SK-N-SH (cell line): ENCODE measurements at regions not wholly inside any gene's neighbourhood (a gene's known extent, or its start where the extent isn't known, plus 50 kb on each side); places are given as distances from the start of the nearest gene placed in this dataset.

Experiments used
- CTCF ChIA-PET: fragments of 300-600, 350-600 bp; formaldehyde crosslinking; extraction: SDS; loops from one replicate; lab custom pipeline; 2021; lab: Yijun Ruan, JAX
- POLR2A ChIA-PET: fragments of 350-600 bp; sonication (Branson Sonifier 250); formaldehyde crosslinking; extraction: SDS; loops from one replicate; lab custom pipeline; 2020; ENCODE audit warnings: antibody characterized with exemption, inconsistent platforms; lab: Yijun Ruan, JAX
- DNase-seq: peaks from one replicate; pipeline ENCODE4 v3.0.0; 2012
- H2AFZ ChIP-seq: fragments of 200-600 bp; sonication (generic); 2 replicates; pipeline ENCODE4 v1.8.1; 2016; ENCODE audit warnings: antibody characterized with exemption, mild to moderate bottlenecking, low read depth
- H3F3A ChIP-seq: fragments of 200-600 bp; sonication (generic); replicated peaks from 2 replicates; pipeline ENCODE3; 2016; ENCODE audit warnings: antibody characterized with exemption, mild to moderate bottlenecking; ENCODE audit not compliant: insufficient read depth
- H3K27ac ChIP-seq, 2 experiments: fragments of 200-500 bp in 1 of 2; fragments of 200-600 bp in 1 of 2; sonication (Bioruptor generic) in 1 of 2; sonication (generic), shearing (Covaris generic) in 1 of 2; 2 replicates each; pipeline versions ENCODE4 v1.5.1 to v1.6.1; 2014 to 2016; ENCODE audit warnings: low read depth in 2 of 2, inconsistent platforms in 1 of 2, low read length in 1 of 2, mild to moderate bottlenecking in 1 of 2, mixed read lengths in 1 of 2
- H3K27me3 ChIP-seq: fragments of 200-600 bp; sonication (generic), shearing (Covaris generic); 2 replicates; pipeline ENCODE4 v1.6.1; 2016; ENCODE audit warnings: mixed run types; ENCODE audit not compliant: insufficient read depth
- H3K36me3 ChIP-seq, 2 experiments: fragments of 200-500 bp in 1 of 2; fragments of 200-600 bp in 1 of 2; sonication (Bioruptor generic) in 1 of 2; sonication (generic) in 1 of 2; replicated peaks in 1 of 2; 2 replicates each; pipeline versions ENCODE3 to v1.5.1; 2014 to 2016; ENCODE audit warnings: low read length in 1 of 2, mild to moderate bottlenecking in 1 of 2; ENCODE audit not compliant: insufficient read depth in 2 of 2, control insufficient read depth in 1 of 2
- H3K4me1 ChIP-seq, 2 experiments: fragments of 200-500 bp in 1 of 2; fragments of 200-600 bp in 1 of 2; sonication (Bioruptor generic) in 1 of 2; sonication (generic), shearing (Covaris generic) in 1 of 2; 2 replicates each; pipeline versions ENCODE4 v1.5.1 to v1.6.1; 2014 to 2016; ENCODE audit warnings: low read depth in 1 of 2, low read length in 1 of 2, mixed run types in 1 of 2; ENCODE audit not compliant: insufficient read depth in 2 of 2, control insufficient read depth in 1 of 2
- H3K4me2 ChIP-seq: fragments of 200-600 bp; sonication (generic), shearing (Covaris generic); 2 replicates; pipeline ENCODE4 v1.6.1; 2017; ENCODE audit warnings: mixed run types
- H3K4me3 ChIP-seq, 2 experiments: fragments of 200-500 bp in 1 of 2; fragments of 200-600 bp in 1 of 2; sonication (Bioruptor generic) in 1 of 2; sonication (generic), shearing (Covaris generic) in 1 of 2; 2 replicates each; pipeline versions ENCODE4 v1.5.1 to v1.8.1; 2014 to 2016; ENCODE audit warnings: low read depth in 2 of 2, inconsistent platforms in 1 of 2, low read length in 1 of 2, mild to moderate bottlenecking in 1 of 2, mixed read lengths in 1 of 2, moderate library complexity in 1 of 2
- H3K79me2 ChIP-seq: fragments of 200-600 bp; sonication (generic); 2 replicates; pipeline ENCODE4 v1.8.1; 2017; ENCODE audit warnings: mild to moderate bottlenecking; ENCODE audit not compliant: insufficient read depth
- H3K9ac ChIP-seq: fragments of 200-600 bp; sonication (generic); 2 replicates; pipeline ENCODE4 v1.6.1; 2017; ENCODE audit warnings: mixed run types
- H3K9me2 ChIP-seq: fragments of 200-600 bp; sonication (generic); 2 replicates; pipeline ENCODE4 v1.6.1; 2017; ENCODE audit warnings: mixed run types
- H3K9me3 ChIP-seq: fragments of 200-600 bp; sonication (generic); 2 replicates; pipeline ENCODE4 v1.6.1; 2017; ENCODE audit warnings: mixed run types, mild to moderate bottlenecking, moderate library complexity
- H4K20me1 ChIP-seq: fragments of 200-600 bp; sonication (generic); 2 replicates; pipeline ENCODE4 v1.6.1; 2017; ENCODE audit warnings: mild to moderate bottlenecking, mixed run types; ENCODE audit not compliant: insufficient read depth
- ELF1 ChIP-seq: IDR thresholded peaks from 2 replicates; pipeline ENCODE4 v1.4.0; 2012
- EP300 ChIP-seq, 2 experiments: IDR thresholded peaks; 2 replicates each; pipeline versions ENCODE4 v1.4.0 to v1.6.1; 2012; ENCODE audit warnings: borderline replicate concordance in 1 of 2, low read depth in 1 of 2, low read length in 1 of 2
- FOXJ3 ChIP-seq: sonication (generic); formaldehyde crosslinking; IDR thresholded peaks from 2 replicates; pipeline ENCODE4 v1.5.1; 2020; ENCODE audit warnings: mild to moderate bottlenecking, missing genetic modification reagents
- FOXM1 ChIP-seq: IDR thresholded peaks from 2 replicates; pipeline ENCODE4 v1.4.0; 2012; ENCODE audit warnings: low read depth, mild to moderate bottlenecking
- GABPA ChIP-seq: IDR thresholded peaks from 2 replicates; pipeline ENCODE4 v1.4.0; 2012; ENCODE audit warnings: low read depth, mild to moderate bottlenecking
- GATA2 ChIP-seq: sonication (generic); formaldehyde crosslinking; IDR thresholded peaks from 2 replicates; pipeline ENCODE4 v1.5.0; 2020; ENCODE audit warnings: mild to moderate bottlenecking, missing genetic modification reagents
- JUND ChIP-seq: IDR thresholded peaks from 2 replicates; pipeline ENCODE4 v1.4.0; 2012
- MEF2A ChIP-seq: IDR thresholded peaks from 2 replicates; pipeline ENCODE4 v1.4.0; 2012; ENCODE audit warnings: low read depth, borderline replicate concordance
- MXI1 ChIP-seq: IDR thresholded peaks from 2 replicates; pipeline ENCODE4 v1.6.1; 2012; ENCODE audit warnings: mild to moderate bottlenecking, low read depth, low read length, improper control_type of control experiment
- RCOR1 ChIP-seq: fragments of 150-350 bp; IDR thresholded peaks from 2 replicates; pipeline ENCODE4 v1.6.1; 2017; ENCODE audit warnings: antibody characterized with exemption, low read length
- RFX5 ChIP-seq: IDR thresholded peaks from 2 replicates; pipeline ENCODE4 v1.6.1; 2012; ENCODE audit warnings: mild to moderate bottlenecking, improper control_type of control experiment, low read length
- RXRA ChIP-seq: IDR thresholded peaks from 2 replicates; pipeline ENCODE4 v1.4.0; 2012; ENCODE audit warnings: low read depth, mild to moderate bottlenecking, borderline replicate concordance
- SIN3A ChIP-seq: IDR thresholded peaks from 2 replicates; pipeline ENCODE4 v1.6.1; 2012; ENCODE audit warnings: low read depth, mild to moderate bottlenecking, low read length, moderate library complexity, borderline replicate concordance
- SMC3 ChIP-seq: IDR thresholded peaks from 2 replicates; pipeline ENCODE4 v1.6.1; 2012; ENCODE audit warnings: low read depth, low read length, improper control_type of control experiment
- TAF1 ChIP-seq: IDR thresholded peaks from 2 replicates; pipeline ENCODE4 v1.6.1; 2012; ENCODE audit warnings: low read depth, mild to moderate bottlenecking, low read length, moderate library complexity, borderline replicate concordance
- TCF12 ChIP-seq: IDR thresholded peaks from 2 replicates; pipeline ENCODE4 v1.4.0; 2012
- TEAD4 ChIP-seq: IDR thresholded peaks from 2 replicates; pipeline ENCODE4 v1.4.0; 2012; ENCODE audit warnings: mild to moderate bottlenecking, borderline replicate concordance; ENCODE audit not compliant: insufficient read depth
- YY1 ChIP-seq: IDR thresholded peaks from 2 replicates; pipeline ENCODE4 v1.4.0; 2012; ENCODE audit warnings: low read depth, mild to moderate bottlenecking
- WGBS: methylation state at CpG from one replicate; pipeline ENCODE4 v1.1.6; 2017; ENCODE audit warnings: low lambda C conversion rate; 5-methylcytosine and 5-hydroxymethylcytosine counted together
- TF ChIP-seq, protein P1 (sequence below): IDR thresholded peaks from 2 replicates; pipeline ENCODE4; 2012
- TF ChIP-seq, protein P2 (sequence below): IDR thresholded peaks from 2 replicates; pipeline ENCODE4 v1.4.0; 2012; ENCODE audit warnings: low read depth, borderline replicate concordance
- TF ChIP-seq, protein P3 (sequence below): IDR thresholded peaks from 2 replicates; pipeline ENCODE4 v1.4.0; 2012; ENCODE audit warnings: low read depth

DNA sequence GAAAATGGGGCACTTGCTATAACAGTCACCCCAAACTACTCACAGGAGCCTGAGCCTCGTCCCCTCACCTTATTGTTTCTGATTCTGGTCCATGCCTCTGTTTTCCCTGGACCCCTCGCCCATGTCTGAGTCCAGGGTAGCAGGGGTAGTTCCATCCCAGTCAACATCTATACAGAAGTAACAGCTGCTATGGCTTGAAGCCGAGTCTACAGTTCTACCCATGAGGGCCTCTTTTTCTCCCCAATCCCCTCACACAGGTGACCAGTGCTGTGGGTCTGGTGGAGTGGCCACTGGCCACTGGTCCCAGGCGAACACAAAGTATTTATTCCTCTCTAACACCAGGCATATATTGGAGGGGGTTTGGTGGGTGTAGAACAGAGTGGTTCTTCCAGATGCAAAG, 116.4 kb downstream of the ZNF280B start:
- Histone ChIP-seq H3K36me3 (no peaks in the 10 kb centered on the region), H3K4me3 (no peak overlapping the region), H3K4me2 (no peak overlapping the region), H3K9ac (no peak overlapping the region), H3K27me3 (peaks cover 5% of the 10 kb centered on the region; the same call in 1 of the 2 replicates), H3K79me2 (no peaks in the 10 kb centered on the region), H3K9me3 (peaks cover 6% of the 10 kb centered on the region; the same call in 1 of the 2 replicates), H3K4me1 (no peaks in the 10 kb centered on the region; a peak in 1 of 4 replicates), H2AFZ (no peak overlapping the region)
- 0% methylated on average over 4 of the region's 4 CpGs for WGBS
- DNase-seq, result no peak
- ChIA-PET CTCF (interaction anchor here (0.8 to 1.4 kb wide), 2 partner anchors 31 to 35 kb away, joined by 3 to 4 read pairs; no protein-coding TSS in a partner anchor), POLR2A (no interaction called here)
- TF ChIP-seq RXRA (no peak), RFX5 (no peak), TEAD4 (no peak), MEF2A (no peak), MXI1 (no peak), SMC3 (no peak), TCF12 (no peak)
- TF ChIP-seq, protein P1, sequence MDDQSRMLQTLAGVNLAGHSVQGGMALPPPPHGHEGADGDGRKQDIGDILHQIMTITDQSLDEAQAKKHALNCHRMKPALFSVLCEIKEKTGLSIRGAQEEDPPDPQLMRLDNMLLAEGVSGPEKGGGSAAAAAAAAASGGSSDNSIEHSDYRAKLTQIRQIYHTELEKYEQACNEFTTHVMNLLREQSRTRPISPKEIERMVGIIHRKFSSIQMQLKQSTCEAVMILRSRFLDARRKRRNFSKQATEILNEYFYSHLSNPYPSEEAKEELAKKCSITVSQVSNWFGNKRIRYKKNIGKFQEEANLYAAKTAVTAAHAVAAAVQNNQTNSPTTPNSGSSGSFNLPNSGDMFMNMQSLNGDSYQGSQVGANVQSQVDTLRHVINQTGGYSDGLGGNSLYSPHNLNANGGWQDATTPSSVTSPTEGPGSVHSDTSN, result no peak
- TF ChIP-seq, all 33 proteins: peak for 0
- Histone ChIP-seq H4K20me1 (no peaks in the 10 kb centered on the region), H3F3A (no peaks in the 10 kb centered on the region), H3K27ac (no peak overlapping the region), H3K9me2 (no peaks in the 10 kb centered on the region)

DNA sequence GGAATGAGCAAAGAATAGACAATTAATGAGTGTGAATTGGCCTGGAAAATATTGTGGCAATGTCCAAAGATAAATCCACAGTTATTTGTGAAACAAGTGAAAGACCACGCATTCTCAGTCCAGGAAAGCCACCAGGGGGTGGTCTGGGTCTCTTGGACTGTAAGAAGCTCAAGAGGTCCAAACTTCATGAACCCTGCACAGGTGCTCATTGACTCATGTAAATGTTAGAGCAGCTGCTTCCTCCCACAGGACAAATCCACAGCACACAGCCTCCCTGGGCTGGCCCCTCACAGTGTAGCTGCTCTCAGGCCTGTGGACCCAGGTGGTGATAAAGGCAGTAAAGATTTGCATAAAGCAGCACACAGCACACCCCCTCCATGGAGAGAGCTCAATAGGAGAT, 114.0 kb downstream of the ZNF280B start:
- Histone ChIP-seq H3K36me3 (no peaks in the 10 kb centered on the region), H3K4me3 (no peak overlapping the region), H3K27ac (no peak overlapping the region), H4K20me1 (no peaks in the 10 kb centered on the region), H3K27me3 (no peaks in the 10 kb centered on the region), H3K9me3 (peaks cover 6% of the 10 kb centered on the region; the same call in 1 of the 2 replicates), H3K79me2 (no peaks in the 10 kb centered on the region), H3K4me2 (no peak overlapping the region), H3K9ac (no peak overlapping the region), H3K9me2 (no peaks in the 10 kb centered on the region), H3K4me1 (peaks cover 0 to 4% of the 10 kb centered on the region in 2 experiments; a peak in 1 of 4 replicates), H2AFZ (no peak overlapping the region), H3F3A (no peaks in the 10 kb centered on the region)
- 8% methylated on average over 1 of the region's 1 CpG for WGBS
- TF ChIP-seq MXI1 (no peak), SMC3 (no peak), GATA2 (no peak), RFX5 (no peak), ELF1 (no peak), FOXJ3 (CRISPR knock-in tag) (no peak), YY1 (no peak), EP300 (IDR thresholded peaks at IDR 0.05; ENCODE audit: borderline replicate concordance in 1 of 2, low read depth in 1 of 2, low read length in 1 of 2) (no peak), RCOR1 (no peak), SIN3A (no peak), JUND (no peak), TAF1 (no peak), GABPA (no peak), FOXM1 (no peak)
- TF ChIP-seq, protein P2, sequence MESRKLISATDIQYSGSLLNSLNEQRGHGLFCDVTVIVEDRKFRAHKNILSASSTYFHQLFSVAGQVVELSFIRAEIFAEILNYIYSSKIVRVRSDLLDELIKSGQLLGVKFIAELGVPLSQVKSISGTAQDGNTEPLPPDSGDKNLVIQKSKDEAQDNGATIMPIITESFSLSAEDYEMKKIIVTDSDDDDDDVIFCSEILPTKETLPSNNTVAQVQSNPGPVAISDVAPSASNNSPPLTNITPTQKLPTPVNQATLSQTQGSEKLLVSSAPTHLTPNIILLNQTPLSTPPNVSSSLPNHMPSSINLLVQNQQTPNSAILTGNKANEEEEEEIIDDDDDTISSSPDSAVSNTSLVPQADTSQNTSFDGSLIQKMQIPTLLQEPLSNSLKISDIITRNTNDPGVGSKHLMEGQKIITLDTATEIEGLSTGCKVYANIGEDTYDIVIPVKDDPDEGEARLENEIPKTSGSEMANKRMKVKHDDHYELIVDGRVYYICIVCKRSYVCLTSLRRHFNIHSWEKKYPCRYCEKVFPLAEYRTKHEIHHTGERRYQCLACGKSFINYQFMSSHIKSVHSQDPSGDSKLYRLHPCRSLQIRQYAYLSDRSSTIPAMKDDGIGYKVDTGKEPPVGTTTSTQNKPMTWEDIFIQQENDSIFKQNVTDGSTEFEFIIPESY, result no peak
- TF ChIP-seq, protein P3, sequence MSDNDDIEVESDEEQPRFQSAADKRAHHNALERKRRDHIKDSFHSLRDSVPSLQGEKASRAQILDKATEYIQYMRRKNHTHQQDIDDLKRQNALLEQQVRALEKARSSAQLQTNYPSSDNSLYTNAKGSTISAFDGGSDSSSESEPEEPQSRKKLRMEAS, result no peak
- no peak for DNase-seq
- ChIA-PET POLR2A (no interaction called here), CTCF (interaction anchor here (1.5 kb wide), 1 partner anchor 28 kb away, joined by 8 read pairs; no protein-coding TSS in a partner anchor)
